Motor neuron (in vitro differentiated cells): ENCODE measurements at regions not wholly inside any gene's neighbourhood (a gene's known extent, or its start where the extent isn't known, plus 50 kb on each side); places are given as distances from the start of the nearest gene placed in this dataset.

Source experiments
- ATAC-seq, 8 experiments: fragments of 200-7000 bp; cut with Tn5 transposase; replicated peaks in 6 of 8; 2 replicates each; pipeline ENCODE4 v1.8.0; 2021; ENCODE audit warnings: mild to moderate bottlenecking in 8 of 8, moderate library complexity in 8 of 8
- H3K27ac ChIP-seq, 2 donors: fragments of 250-450 bp; sonication (Bioruptor Pico); 2 replicates each; pipeline ENCODE4 v1.9.0; 2021; ENCODE audit warnings: antibody characterized with exemption in 2 of 2, mild to moderate bottlenecking in 2 of 2, moderate library complexity in 1 of 2
- H3K4me1 ChIP-seq, 2 donors: fragments of 250-450 bp; sonication (Bioruptor Pico); replicated peaks in 1 of 2; 2 replicates each; pipeline ENCODE4 v1.6.1; 2021; ENCODE audit warnings: antibody characterized with exemption in 2 of 2, mild to moderate bottlenecking in 2 of 2, moderate library complexity in 1 of 2
- H3K4me3 ChIP-seq, 5 donors: fragments of 250-450 bp; sonication (Bioruptor Pico); 2 replicates each; pipeline ENCODE4 v1.9.0; 2021; ENCODE audit warnings: antibody characterized with exemption in 5 of 5, mild to moderate bottlenecking in 5 of 5, moderate library complexity in 4 of 5
- WGBS, 10 experiments: fragments of 450-650 bp; shearing (Covaris generic); methylation state at CpG; one replicate each; pipeline ENCODE4 v1.0.0; 2022; 5-methylcytosine and 5-hydroxymethylcytosine counted together
- in situ Hi-C, 9 experiments: fragments of 400-800 bp; cut with MboI; loops; one replicate each; pipeline ENCODE4 v1.15.0; 2021; ENCODE audit warnings: low sequenced_read_pairs in 9 of 9, low pct_unique_long_range_greater_than_20kb in 2 of 9; ENCODE audit not compliant: unreplicated experiment in 9 of 9

- peaks cover 0 to 4% of the 10 kb centered on the region in 2 donors for H3K4me1 ChIP-seq
- 0 to 100% (median 66%) methylated on average over 1 to 6 of the region's 6 CpGs; no CpG with 5 or more reads in 1 of the 10 experiments for WGBS, 10 experiments
- in situ Hi-C loops = no loop called here
- H3K27ac ChIP-seq = no peak overlapping the region
- H3K4me3 ChIP-seq = no peak overlapping the region
- peak in 6 of 8 experiments; percentile 22 to 94 (median 68) for ATAC-seq
These were observed 420.0 kb downstream of the ZEB2 start for GRCh38 chr2:144099780-144100377.

GRCh38 chr2:144099340-144099739 is 420.6 kb downstream of the ZEB2 start:
- H3K4me1 ChIP-seq = peaks cover 0 to 4% of the 10 kb centered on the region in 2 donors
- H3K27ac ChIP-seq = no peak overlapping the region
- in situ Hi-C loops = no loop called here
- 78 to 100% (median 87%) methylated on average over 1 to 4 of the region's 4 CpGs; no CpG with 5 or more reads in 1 of the 10 experiments for WGBS, 10 experiments
- H3K4me3 ChIP-seq = no peak overlapping the region
- no peak for ATAC-seq

- peaks cover 0 to 4% of the 10 kb centered on the region in 2 donors for H3K4me1 ChIP-seq
- no peak overlapping the region for H3K4me3 ChIP-seq
- no peak for ATAC-seq
- in situ Hi-C loops = no loop called here
- no peak overlapping the region for H3K27ac ChIP-seq
- WGBS, 10 experiments = 50 to 100% (median 80%) methylated on average over 1 to 6 of the region's 6 CpGs; no CpG with 5 or more reads in 1 of the 10 experiments
These were observed 422.3 kb downstream of the ZEB2 start for GRCh38 chr2:144097440-144098225.

GRCh38 chr2:144096531-144096930 is 423.4 kb downstream of the ZEB2 start:
- H3K4me1 ChIP-seq = peaks cover 0 to 4% of the 10 kb centered on the region in 2 donors
- WGBS, 10 experiments = 39 to 100% (median 100%) methylated on average over 1 to 2 of the region's 2 CpGs; no CpG with 5 or more reads in 1 of the 10 experiments
- in situ Hi-C loops = no loop called here
- ATAC-seq = no peak
- H3K4me3 ChIP-seq = no peak overlapping the region
- H3K27ac ChIP-seq = no peak overlapping the region

GRCh38 chr2:144094408-144095151 is 425.3 kb downstream of the ZEB2 start:
- no peak for ATAC-seq
- peaks cover 0 to 4% of the 10 kb centered on the region in 2 donors for H3K4me1 ChIP-seq
- no peak overlapping the region for H3K27ac ChIP-seq
- 83 to 100% (median 95%) methylated on average over 1 to 5 of the region's 5 CpGs for WGBS, 10 experiments
- in situ Hi-C loops = no loop called here
- no peak overlapping the region for H3K4me3 ChIP-seq

GRCh38 chr2:144091622-144092021 is 428.3 kb downstream of the ZEB2 start:
- no peak overlapping the region for H3K27ac ChIP-seq
- in situ Hi-C loops = no loop called here
- no peak for ATAC-seq
- WGBS, 10 experiments = 71 to 100% (median 83%) methylated on average over 1 to 3 of the region's 3 CpGs; no CpG with 5 or more reads in 1 of the 10 experiments
- no peak overlapping the region for H3K4me3 ChIP-seq
- H3K4me1 ChIP-seq = no peaks in the 10 kb centered on the region

- Histone ChIP-seq H3K4me1 (no peaks in the 10 kb centered on the region), H3K27ac (no peak overlapping the region), H3K4me3 (no peak overlapping the region)
- in situ Hi-C loops = no loop called here
- ATAC-seq = no peak
These were observed 431.1 kb downstream of the ZEB2 start for GRCh38 chr2:144088863-144089262.

GRCh38 chr2:144086965-144087364 is 433.0 kb downstream of the ZEB2 start:
- H3K4me1 ChIP-seq = no peaks in the 10 kb centered on the region
- H3K4me3 ChIP-seq = no peak overlapping the region
- peak in 1 of 8 experiments; percentile 42 for ATAC-seq
- in situ Hi-C loops = no loop called here
- no peak overlapping the region for H3K27ac ChIP-seq

- WGBS, 10 experiments = 0 to 100% (median 86%) methylated on average over 1 to 3 of the region's 3 CpGs; no CpG with 5 or more reads in 1 of the 10 experiments
- peak in 2 of 8 experiments; percentile 55 to 66 for ATAC-seq
- no peak overlapping the region for H3K4me3 ChIP-seq
- no peak overlapping the region for H3K27ac ChIP-seq
- H3K4me1 ChIP-seq = no peaks in the 10 kb centered on the region
- in situ Hi-C loops = no loop called here
These were observed 434.9 kb downstream of the ZEB2 start for GRCh38 chr2:144085016-144085415.

- in situ Hi-C loops = no loop called here
- WGBS, 10 experiments = 13 to 100% (median 71%) methylated on average over 1 to 2 of the region's 2 CpGs; no CpG with 5 or more reads in 1 of the 10 experiments
These were observed 435.7 kb downstream of the ZEB2 start for GRCh38 chr2:144084114-144084661.

GRCh38 chr2:144083211-144083610 is 436.7 kb downstream of the ZEB2 start:
- no peak overlapping the region for H3K27ac ChIP-seq
- H3K4me1 ChIP-seq = peaks cover 0 to 15% of the 10 kb centered on the region in 2 donors
- H3K4me3 ChIP-seq = no peak overlapping the region
- in situ Hi-C loops = no loop called here
- WGBS, 10 experiments = 0 to 100% (median 92%) methylated on average over 1 of the region's 1 CpG; no CpG with 5 or more reads in 6 of the 10 experiments
- ATAC-seq = peak in 1 of 8 experiments; percentile 9

More at GRCh38 chr2:144084114-144084661, 435.7 kb downstream of the ZEB2 start:
- ATAC-seq = peak in 3 of 8 experiments; percentile 23 to 64 (median 35)
- no peak overlapping the region for H3K4me3 ChIP-seq
- H3K27ac ChIP-seq = no peak overlapping the region
- H3K4me1 ChIP-seq = peaks cover 0 to 6% of the 10 kb centered on the region in 2 donors

GRCh38 chr2:144082777-144083176 is 437.1 kb downstream of the ZEB2 start:
- no peak overlapping the region for H3K4me3 ChIP-seq
- 88 to 100% (median 100%) methylated on average over 1 to 3 of the region's 3 CpGs; no CpG with 5 or more reads in 3 of the 10 experiments for WGBS, 10 experiments

GRCh38 chr2:144082327-144082726 is 437.6 kb downstream of the ZEB2 start:
- no peak for ATAC-seq
- peaks cover 0 to 21% of the 10 kb centered on the region in 2 donors for H3K4me1 ChIP-seq
- in situ Hi-C loops = no loop called here
- H3K4me3 ChIP-seq = no peak overlapping the region
- no peak overlapping the region for H3K27ac ChIP-seq

More at GRCh38 chr2:144082777-144083176, 437.1 kb downstream of the ZEB2 start:
- peaks cover 0 to 20% of the 10 kb centered on the region in 2 donors for H3K4me1 ChIP-seq
- ATAC-seq = no peak
- in situ Hi-C loops = no loop called here
- no peak overlapping the region for H3K27ac ChIP-seq
